Head of caudate nucleus (tissue), 42 donors: ENCODE measurements at regions not wholly inside any gene's neighbourhood (a gene's known extent, or its start where the extent isn't known, plus 50 kb on each side); places are given as distances from the start of the nearest gene placed in this dataset.

Experiments used
- DNase-seq, 42 donors: peaks; one replicate each; pipeline versions ENCODE4 v3.0.0 to v3.0.0-alpha.2; 2020 to 2021; ENCODE audit warnings: mixed read lengths in 7 of 42
- intact Hi-C: fragments of 100-400 bp; cut with DNase I; formaldehyde crosslinking; loops from one replicate; pipeline ENCODE4 v1.15.0; 2022

DNA sequence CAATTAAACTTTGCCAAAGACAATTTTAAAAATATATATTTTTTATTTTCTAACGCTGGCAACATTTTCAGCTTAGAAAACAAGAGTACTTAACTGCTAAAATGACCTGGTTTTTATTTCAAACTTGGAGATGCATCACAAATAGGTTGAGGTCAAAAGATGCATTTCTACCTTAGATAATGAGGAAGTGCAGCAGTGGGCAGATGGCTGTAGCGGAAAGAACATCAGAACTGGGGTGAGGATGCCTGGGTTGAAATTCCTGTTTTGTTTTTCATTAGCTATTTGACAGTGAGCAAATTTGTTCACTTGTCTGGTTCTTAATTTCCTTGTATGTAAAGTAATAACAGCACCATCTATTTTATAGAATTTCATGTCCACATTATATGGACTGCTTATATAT is 524.8 kb upstream of the KLF4 start:
- intact Hi-C loops: no loop called here
- DNase-seq: no peak

DNA sequence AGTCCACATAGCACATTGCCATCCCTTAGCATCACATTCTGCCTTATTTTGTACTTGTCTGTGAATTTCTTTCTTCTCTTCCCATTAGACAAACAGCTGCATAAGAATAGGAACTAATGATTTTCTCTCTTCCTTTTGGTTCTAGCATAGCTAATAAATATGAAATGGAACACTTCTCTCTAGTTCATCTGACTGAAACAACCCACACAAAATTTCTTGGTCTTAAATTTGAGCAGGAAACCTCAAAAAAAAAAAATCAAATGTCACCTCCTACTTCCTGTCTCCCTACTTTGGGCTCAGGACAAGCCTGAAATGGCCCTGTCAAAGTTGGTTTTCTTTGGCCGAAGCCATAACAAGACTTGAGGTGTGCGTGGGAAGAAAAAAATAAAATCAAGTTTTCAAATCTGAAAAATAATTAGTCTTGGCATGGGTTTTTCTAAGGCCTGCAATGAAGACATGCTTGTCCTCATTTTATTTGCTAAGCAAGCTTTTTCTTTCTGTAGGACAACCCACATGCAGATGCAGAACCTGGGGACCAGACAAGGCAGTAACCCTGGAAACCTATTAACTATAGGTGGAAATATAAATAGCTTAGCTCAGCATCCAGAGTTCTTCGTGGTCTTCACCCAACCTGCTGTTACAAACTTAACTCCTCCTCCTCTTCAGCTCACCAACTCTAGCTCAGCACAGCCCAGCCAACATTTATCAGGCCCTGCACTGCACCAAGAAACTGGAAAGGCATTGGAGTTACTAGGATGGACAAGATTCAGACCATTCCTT is 523.5 kb upstream of the KLF4 start:
- intact Hi-C loops: no loop called here
- no peak for DNase-seq

DNA sequence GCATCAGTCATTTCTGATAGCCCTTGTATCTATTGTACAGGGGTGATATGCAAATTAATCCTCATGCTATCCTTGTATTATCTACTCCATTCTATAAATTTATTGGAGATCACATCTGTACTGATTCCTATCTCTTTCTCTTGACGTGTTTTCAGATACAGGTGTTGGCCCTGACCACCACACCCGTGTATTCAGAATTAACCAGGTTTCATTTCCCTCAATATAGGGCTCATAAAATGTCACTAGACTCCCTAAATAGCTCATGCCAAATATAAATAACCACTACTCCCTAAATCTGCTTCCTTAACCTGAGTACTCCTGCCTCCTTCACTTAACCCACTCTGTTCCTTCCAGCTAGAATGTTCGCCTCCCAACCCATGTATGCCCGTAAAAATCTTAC is 522.8 kb upstream of the KLF4 start:
- DNase-seq: no peak
- intact Hi-C loops: no loop called here

DNA sequence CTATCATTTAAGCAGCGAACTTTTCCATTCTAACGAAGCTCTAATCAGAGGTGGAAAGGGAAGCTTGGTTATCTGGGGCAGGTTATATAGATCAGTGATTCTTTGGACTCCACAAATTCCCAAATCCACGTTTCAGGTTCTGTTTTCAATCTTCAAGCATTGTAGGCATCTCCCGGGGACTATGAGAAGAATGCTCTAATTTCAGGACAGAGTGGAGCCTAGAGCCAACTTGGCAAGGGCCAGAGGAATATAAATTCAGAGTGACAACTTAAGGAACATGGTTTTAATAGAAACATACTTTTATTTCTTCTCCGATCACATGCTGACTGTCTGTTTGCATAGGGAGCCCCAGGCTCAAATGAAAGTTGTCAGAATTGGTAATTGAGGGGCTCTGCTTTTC is 514.0 kb upstream of the KLF4 start:
- intact Hi-C loops: no loop called here
- no peak for DNase-seq

DNA sequence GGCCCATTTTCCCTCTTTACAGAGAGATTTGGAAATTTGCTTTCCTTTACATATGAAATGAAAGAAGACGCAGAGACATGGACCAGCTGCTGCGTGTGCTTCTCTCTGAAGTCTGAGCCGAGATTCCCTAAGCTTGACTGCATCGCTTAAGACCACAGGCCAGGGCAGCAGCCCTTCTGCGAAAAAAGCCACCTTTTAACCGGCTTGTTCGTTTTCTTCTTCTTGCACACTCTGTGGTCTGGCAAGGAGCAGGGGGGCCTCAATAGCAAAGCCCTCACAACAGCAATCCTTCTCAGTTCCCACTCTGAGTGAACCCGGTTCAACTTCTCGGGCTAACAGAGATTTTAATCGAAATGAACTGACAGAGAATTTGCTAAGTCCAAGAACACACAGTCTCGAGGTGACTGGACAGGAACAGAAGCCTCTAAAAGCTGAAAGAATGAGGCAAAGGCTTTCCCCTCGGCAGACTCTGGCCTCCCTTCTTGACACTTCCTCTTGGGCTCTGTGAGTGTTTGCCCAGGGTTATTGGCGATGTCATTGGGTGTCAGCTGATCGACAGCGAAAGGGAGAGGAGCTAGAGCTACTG is 512.9 kb upstream of the KLF4 start:
- DNase-seq: peak in 1 of 42 donors; percentile 2
- intact Hi-C loops: no loop called here

DNA sequence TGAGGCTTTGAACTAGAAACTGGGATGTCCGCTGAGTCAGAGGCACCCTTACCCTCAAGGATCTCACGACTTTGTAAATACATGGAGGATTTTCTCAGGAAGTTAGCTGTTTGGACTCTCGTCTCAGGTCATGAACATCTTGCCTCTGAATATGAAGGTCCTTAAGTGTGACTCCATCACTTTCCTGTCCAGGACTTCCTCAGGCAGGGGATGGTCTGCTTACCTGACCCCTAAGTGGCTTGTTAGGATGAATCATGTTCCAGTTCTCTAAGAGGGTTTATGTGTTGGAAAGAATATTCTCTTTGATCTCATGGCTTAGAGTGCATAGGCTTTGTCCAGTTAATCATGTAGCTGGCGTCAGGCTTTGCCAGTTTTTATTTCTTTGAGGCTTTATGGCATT is 511.7 kb upstream of the KLF4 start:
- DNase-seq: no peak
- intact Hi-C loops: no loop called here

DNA sequence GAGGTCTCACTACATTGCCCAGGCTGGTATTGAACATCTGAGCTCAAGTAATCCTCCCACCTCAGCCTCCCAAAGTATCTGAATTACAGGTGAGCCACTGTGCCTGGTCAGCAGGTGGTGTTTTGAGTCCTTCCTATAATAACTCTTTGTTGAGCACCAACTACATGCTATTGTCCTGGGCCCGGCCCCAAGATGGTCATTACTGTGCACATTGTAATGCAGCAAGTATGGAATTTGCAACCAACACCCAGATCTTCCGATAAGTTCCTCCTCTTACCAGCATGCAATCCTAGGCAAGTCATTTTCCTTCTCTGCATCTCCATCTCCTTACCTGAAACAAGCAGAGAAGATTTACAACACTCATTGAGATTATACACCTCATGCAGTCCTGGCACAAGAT is 510.3 kb upstream of the KLF4 start:
- intact Hi-C loops: no loop called here
- DNase-seq: no peak

DNA sequence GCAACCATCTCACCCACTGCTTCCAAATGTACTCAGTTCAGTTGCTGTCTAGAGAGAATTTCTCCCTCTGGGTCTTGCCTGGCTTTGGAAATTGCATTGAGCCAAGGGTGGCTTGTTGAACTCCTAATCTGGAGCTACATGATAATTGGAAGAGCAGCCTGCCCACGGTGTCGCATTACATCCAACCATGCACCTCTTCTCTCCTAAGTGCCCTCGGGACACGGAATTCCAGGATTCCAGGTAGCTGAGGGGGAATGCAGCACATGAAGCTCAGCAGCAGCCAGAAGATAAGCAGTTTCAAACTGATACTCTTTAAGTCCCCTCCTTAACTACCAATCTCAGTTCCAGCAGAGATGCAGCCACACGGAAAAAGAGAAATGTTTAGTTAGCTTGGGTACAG is 509.4 kb upstream of the KLF4 start:
- intact Hi-C loops: no loop called here
- DNase-seq: no peak

DNA sequence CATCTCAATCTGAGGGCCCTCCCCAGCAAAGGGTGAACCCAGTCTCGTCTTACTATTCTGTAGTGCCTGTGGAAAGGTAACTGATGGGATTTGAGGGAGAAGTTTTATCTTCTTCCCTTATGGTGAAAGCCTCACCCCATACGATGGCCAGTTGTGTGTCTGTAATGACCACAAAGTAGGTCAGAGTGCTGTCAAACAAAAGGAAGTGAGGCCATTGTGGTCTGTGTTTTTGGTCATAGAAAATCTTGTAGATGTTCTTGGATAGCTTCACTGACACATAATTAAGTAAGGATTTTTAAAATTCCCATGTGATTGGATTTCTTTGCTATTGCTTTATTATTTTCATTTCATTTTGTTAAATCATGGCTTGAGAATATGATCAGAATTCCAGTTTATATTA is 505.1 kb upstream of the KLF4 start:
- intact Hi-C loops: no loop called here
- DNase-seq: no peak

DNA sequence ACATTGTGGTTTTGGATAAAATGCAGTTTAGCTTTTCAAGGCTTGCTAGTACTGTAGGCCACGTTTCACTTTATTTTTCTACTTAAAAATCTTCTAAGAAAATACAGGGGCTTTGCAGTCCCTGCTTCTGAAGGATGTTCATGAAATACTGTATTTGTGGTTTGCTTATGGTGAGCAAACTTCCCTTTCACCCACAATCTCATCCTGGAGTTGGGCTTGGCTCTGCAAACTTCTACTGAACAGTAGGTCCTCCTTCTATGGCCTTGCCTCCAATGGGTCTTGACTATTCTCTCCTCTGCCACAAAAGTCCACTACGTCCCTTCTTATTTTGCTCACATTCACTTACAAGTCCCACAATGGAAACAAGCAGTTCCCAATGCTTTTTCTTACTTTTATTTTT is 502.7 kb upstream of the KLF4 start:
- intact Hi-C loops: no loop called here
- DNase-seq: no peak

DNA sequence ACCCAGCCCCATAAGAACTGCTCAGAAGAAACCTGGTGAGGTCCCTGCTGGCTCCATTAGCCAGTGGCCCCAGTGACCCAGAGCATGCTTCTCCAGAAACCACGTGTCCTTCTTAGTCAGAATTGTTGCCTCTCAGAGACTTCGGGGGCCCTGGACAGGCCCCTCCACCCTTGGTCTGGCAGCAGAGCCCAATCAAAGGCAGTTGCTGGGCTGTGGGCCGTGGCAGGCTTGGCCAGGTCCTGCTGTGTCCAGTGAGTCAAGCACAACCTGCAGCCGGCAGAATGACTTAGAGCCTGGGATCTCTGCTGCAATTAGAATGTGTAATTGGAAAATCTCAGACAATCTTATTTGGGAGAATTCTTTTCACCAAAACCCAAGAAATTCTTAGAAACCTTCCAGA is 502.0 kb upstream of the KLF4 start:
- peak in 8 of 42 donors; percentile 3 to 74 (median 28) for DNase-seq
- intact Hi-C loops: no loop called here

DNA sequence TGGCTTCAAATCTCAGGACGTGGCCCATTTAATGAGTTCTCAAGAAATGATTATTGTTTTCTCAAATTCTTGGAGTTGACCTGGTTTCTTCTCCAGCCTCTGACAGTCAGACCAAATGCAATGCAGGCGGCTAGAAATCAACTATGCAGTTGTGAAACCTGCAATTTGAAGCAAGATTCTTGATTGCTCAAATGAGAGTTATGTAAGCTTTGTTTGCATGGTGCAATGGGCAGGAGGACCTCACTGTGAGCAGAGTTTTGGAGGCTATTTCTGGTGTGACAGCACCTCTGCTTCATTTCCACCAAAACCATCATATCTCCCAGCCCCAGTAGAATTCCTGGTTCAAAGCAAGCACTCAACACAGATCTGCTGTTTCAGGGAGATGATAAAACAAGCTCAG is 500.0 kb upstream of the KLF4 start:
- DNase-seq: no peak
- intact Hi-C loops: no loop called here

DNA sequence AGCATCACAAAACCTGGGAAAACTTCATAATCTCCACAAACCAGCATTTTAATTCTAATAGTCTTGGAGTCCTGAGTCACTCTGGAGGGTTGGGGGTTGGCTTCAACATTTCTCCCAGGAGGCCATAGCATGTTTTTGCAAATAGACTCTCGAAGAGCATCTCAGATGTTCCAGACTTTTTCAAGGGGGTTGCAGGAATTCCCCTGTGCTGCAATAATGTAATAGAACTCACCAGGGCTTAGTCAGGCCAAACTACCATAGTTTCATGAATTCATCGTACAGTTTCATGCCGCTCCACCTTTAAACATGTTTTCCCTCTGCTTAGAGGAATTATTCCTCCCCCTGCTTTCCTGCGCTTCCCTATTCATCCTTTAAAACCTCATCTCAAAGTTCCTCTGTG is 499.5 kb upstream of the KLF4 start:
- intact Hi-C loops: no loop called here
- no peak for DNase-seq

DNA sequence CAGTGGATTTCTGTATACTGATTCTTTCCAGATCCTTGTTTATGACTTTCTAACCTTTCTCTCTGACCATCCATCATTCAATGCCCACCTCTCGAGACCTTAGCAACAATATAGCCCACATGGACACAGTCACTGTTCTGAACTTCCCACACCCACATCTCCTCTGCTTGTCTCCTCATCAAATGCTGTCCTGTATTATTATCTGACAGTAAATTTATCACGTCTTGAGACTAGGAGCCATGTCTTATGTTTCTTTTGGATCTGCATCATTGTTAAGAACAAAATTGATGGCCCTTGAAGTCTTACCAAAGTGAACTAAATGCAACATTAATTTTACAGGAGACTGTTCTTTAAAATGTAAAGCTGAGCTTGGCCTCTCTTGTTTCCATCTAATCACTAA is 495.4 kb upstream of the KLF4 start:
- no peak for DNase-seq
- intact Hi-C loops: no loop called here

DNA sequence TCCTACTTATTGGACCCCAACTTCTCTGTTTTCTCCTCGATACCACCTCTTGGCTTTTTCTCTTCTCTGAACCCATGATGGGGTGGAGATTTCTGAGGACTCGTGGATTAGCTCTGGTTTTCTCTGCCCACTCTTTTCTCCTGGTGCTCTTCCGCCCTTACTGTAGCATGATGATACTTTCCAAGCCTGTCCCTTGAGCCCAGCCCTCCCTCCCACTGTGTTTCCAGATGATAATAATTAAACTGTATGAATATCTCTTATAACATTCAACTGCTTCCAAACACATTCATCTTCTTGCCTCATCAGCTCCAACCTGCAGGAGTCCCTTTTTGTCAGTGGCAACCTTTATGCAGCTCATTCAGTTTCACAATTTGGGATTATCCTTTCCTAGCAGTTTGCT is 494.2 kb upstream of the KLF4 start:
- intact Hi-C loops: no loop called here
- DNase-seq: no peak

DNA sequence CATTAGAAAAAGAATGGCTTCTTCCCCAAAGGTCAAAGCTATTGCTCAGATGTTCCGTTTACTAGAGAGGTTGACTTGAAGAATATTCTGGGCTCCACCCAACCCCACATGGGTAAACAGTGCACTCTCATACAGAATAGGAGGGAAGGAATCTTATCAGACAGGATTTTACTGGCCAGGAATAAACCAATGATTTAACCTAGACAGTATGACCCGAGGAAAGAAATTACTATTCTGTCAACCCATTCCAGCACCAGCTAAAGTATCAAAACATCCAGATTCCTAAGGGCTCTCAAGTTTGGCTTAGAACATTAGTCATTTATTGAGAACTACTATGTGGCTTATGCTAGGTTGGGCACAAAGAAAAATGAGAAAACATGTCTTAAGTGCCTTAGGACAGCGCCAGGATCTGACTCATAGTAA is 493.6 kb upstream of the KLF4 start:
- DNase-seq: no peak
- intact Hi-C loops: no loop called here

DNA sequence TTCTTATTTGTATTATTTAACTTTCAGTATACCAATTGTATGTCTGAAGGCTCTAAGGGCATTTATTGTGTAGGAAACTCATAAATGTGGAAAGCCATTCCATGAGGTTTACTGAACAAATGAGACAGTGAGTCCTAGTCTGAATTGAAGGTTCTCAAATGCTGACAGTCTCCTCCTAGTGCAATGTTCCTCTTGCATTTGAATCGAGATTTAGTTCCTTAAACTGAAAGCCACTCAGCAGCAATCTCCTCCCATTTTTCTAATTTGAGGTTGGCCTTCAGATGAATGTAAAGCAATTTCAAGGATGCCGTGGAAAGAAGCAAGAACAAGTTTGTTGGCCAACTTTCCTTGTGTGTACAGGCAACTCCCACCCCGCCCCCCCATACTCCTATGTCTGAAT is 493.2 kb upstream of the KLF4 start:
- DNase-seq: no peak
- intact Hi-C loops: no loop called here

DNA sequence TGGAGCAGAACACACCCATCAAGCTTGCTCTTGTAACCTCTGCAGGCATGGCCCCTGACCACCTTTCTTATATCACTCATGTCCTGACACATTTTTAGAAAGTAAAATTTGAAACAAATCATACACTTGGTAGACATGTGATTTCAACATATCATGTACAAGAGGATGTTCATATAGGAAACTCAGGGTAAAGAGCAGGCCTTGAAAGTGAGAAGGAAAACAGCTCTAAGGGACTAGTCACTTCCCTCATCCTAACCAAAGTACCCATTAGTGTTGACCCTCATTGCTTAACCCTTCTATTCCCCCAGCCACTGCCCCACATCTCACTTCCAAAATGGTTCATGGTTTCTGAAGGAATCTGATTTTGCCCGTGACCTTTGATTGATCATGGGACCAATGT is 492.4 kb upstream of the KLF4 start:
- intact Hi-C loops: no loop called here
- no peak for DNase-seq

DNA sequence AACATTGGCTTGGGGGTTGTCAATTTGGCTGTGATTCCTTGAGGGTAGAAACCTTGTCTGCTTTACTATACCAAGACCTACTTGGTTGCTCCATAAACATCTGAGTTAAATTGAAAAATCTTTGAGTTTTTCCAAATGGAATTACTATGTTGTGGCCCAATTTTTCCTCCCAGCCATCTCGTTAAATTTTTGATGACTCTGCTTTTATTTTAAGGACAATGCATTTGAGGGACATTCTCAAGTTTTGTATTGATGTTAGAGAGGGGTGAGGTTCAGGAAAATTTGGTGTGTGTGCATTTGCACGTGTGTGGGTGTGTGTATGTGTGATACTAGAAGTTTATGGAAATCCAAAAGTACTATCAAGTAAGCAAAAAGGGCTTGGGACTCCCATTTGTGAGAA is 491.4 kb upstream of the KLF4 start:
- intact Hi-C loops: no loop called here
- DNase-seq: no peak

DNA sequence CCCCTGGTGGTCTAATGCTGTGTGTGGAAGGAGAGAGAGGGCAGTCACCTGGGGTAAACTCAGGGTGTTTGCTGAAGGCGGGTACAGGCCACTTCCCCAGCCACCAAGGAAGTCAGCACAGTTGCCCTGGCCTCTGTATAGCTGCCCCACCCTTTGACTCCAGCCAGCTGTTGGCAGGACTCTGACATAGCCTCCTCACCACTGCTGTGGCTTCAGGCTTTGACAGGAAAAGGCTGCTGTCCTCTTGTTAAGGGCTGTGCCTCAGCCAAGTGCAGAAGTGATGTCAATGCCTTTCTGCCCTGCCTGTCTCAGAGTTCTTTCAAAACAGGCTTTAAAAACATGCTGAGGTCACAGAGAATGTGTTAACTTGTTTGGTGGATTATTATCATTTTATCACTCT is 487.2 kb upstream of the KLF4 start:
- intact Hi-C loops: no loop called here
- no peak for DNase-seq

DNA sequence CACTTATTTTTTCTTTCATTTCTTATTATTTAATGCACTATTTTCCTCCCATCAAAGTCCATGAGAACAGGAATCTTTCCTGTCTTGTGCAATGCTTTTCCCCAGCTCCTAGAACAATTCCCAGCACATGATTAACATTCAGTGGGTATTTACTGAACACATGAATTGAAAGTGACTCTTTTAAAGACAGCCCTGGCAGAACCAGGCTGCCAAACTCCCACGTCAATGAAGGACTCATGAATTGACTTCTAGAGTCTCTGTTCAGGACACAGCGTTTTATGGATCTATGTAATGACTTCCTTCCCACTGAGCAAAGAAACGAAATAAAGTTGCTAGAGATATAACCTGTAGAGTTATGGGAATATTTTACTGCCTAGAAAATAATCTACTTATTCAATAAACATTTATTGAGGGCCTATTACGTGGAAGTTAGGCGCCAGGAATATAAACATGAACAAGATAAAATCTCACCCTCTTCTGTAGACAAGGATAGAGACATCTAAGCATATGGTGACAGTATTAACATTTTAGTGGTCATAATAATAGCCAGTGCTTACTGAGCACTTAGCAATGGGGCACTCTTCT is 485.9 kb upstream of the KLF4 start:
- DNase-seq: no peak
- intact Hi-C loops: no loop called here
